ENCODE measurements at regions not wholly inside any gene's neighbourhood (a gene's known extent, or its start where the extent isn't known, plus 50 kb on each side); places are given as distances from the start of the nearest gene placed in this dataset.
"Not testable (repeated sequence)": the region's sequence is repeated elsewhere in the genome, so short reads cannot be mapped to it uniquely, and the experiment has no call there.

DNA sequence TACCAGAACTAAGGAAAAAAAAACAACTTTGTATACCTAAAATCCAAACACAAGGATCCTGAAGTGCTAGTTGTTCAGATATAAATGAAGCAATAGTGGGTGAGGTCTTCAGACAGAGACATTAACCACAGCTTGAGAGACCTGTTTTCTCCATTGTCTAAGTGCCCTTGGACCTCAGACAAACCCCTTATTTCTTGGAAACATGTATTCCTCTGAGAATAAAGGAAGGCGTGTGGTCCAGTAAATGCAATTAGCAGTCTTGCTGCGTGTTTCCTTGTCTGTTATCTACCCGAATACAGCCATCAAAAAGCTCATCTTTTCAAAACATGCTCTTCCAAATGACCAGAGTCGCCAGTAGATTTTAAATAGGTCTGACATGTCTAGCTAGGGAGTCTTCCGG is 291.1 kb upstream of the NFIA start:
- Histone ChIP-seq H4K20me1 (ENCODE audit: insufficient read depth, low read length) (no peaks in the 10 kb centered on the region), H3K36me3 (replicated peaks; ENCODE audit: low read depth, low read length) (no peaks in the 10 kb centered on the region), H3K27ac (ENCODE audit: low read length) (no peak overlapping the region), H3K9me3 (ENCODE audit: insufficient read depth, low read length) (no peaks in the 10 kb centered on the region), H2AFZ (ENCODE audit: low read depth, low read length) (no peak overlapping the region), H3K4me2 (ENCODE audit: low read length) (no peak overlapping the region), H3K4me1 (ENCODE audit: low read length) (no peaks in the 10 kb centered on the region), H3K9ac (ENCODE audit: low read length) (no peak overlapping the region), H3K4me3 (ENCODE audit: low read length) (no peak overlapping the region), H3K79me2 (ENCODE audit: low read length) (no peaks in the 10 kb centered on the region), H3K27me3 (ENCODE audit: low read depth, low read length) (no peaks in the 10 kb centered on the region)
- TF ChIP-seq, protein P1, sequence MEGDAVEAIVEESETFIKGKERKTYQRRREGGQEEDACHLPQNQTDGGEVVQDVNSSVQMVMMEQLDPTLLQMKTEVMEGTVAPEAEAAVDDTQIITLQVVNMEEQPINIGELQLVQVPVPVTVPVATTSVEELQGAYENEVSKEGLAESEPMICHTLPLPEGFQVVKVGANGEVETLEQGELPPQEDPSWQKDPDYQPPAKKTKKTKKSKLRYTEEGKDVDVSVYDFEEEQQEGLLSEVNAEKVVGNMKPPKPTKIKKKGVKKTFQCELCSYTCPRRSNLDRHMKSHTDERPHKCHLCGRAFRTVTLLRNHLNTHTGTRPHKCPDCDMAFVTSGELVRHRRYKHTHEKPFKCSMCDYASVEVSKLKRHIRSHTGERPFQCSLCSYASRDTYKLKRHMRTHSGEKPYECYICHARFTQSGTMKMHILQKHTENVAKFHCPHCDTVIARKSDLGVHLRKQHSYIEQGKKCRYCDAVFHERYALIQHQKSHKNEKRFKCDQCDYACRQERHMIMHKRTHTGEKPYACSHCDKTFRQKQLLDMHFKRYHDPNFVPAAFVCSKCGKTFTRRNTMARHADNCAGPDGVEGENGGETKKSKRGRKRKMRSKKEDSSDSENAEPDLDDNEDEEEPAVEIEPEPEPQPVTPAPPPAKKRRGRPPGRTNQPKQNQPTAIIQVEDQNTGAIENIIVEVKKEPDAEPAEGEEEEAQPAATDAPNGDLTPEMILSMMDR (IDR thresholded peaks at IDR 0.05; ENCODE audit: low read depth, low read length) = no peak
- TF ChIP-seq EZH2phosphoT487 (IDR thresholded peaks at IDR 0.05; ENCODE audit: low read depth) = no peak

DNA sequence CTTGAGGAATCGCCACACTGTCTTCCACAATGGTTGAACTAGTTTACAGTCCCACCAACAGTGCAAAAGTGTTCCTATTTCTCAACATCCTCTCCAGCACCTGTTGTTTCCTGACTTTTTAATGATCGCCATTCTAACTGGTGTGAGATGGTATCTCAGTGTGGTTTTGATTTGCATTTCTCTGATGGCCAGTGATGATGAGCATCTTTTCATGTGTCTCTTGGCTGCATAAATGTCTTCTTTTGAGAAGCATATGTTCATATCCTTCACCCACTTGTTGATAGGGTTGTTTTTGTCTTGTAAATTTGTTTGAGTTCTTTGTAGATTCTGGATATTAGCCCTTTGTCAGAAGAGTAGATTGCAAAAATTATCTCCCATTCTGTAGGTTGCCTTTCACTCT is 309.3 kb upstream of the NFIA start:
- not testable (repeated sequence) for H4K20me1 ChIP-seq (ENCODE audit: insufficient read depth, low read length); H3K27me3 ChIP-seq (ENCODE audit: low read depth, low read length); H3K9ac ChIP-seq (ENCODE audit: low read length); H3K79me2 ChIP-seq (ENCODE audit: low read length); H3K4me3 ChIP-seq (ENCODE audit: low read length); H2AFZ ChIP-seq (ENCODE audit: low read depth, low read length); H3K4me1 ChIP-seq (ENCODE audit: low read length); H3K27ac ChIP-seq (ENCODE audit: low read length); H3K36me3 ChIP-seq (replicated peaks; ENCODE audit: low read depth, low read length); H3K4me2 ChIP-seq (ENCODE audit: low read length); H3K9me3 ChIP-seq (ENCODE audit: insufficient read depth, low read length)

GRCh38 chr1:60769082-60769481 is 313.3 kb upstream of the NFIA start:
- TF ChIP-seq, protein P1 (IDR thresholded peaks at IDR 0.05; ENCODE audit: low read depth, low read length) = no peak
- Histone ChIP-seq H3K27ac (ENCODE audit: low read length) (no peak overlapping the region), H3K79me2 (ENCODE audit: low read length) (no peaks in the 10 kb centered on the region), H4K20me1 (ENCODE audit: insufficient read depth, low read length) (no peaks in the 10 kb centered on the region), H2AFZ (ENCODE audit: low read depth, low read length) (no peak overlapping the region), H3K9me3 (ENCODE audit: insufficient read depth, low read length) (no peaks in the 10 kb centered on the region), H3K9ac (ENCODE audit: low read length) (no peak overlapping the region), H3K4me2 (ENCODE audit: low read length) (no peak overlapping the region), H3K36me3 (replicated peaks; ENCODE audit: low read depth, low read length) (no peaks in the 10 kb centered on the region), H3K4me1 (ENCODE audit: low read length) (no peaks in the 10 kb centered on the region), H3K4me3 (ENCODE audit: low read length) (no peak overlapping the region), H3K27me3 (ENCODE audit: low read depth, low read length) (no peaks in the 10 kb centered on the region)

- H2AFZ ChIP-seq (ENCODE audit: low read depth, low read length) = no peak overlapping the region
- no peak overlapping the region for H3K9ac ChIP-seq (ENCODE audit: low read length)
- H3K4me3 ChIP-seq (ENCODE audit: low read length) = no peak overlapping the region
- no peaks in the 10 kb centered on the region for H3K36me3 ChIP-seq (replicated peaks; ENCODE audit: low read depth, low read length)
- H4K20me1 ChIP-seq (ENCODE audit: insufficient read depth, low read length) = no peaks in the 10 kb centered on the region
- H3K4me2 ChIP-seq (ENCODE audit: low read length) = no peak overlapping the region
- H3K79me2 ChIP-seq (ENCODE audit: low read length) = no peaks in the 10 kb centered on the region
- no peaks in the 10 kb centered on the region for H3K4me1 ChIP-seq (ENCODE audit: low read length)
- H3K27me3 ChIP-seq (ENCODE audit: low read depth, low read length) = no peaks in the 10 kb centered on the region
- no peak overlapping the region for H3K27ac ChIP-seq (ENCODE audit: low read length)
- H3K9me3 ChIP-seq (ENCODE audit: insufficient read depth, low read length) = no peaks in the 10 kb centered on the region
- TF ChIP-seq, protein P1 (IDR thresholded peaks at IDR 0.05; ENCODE audit: low read depth, low read length) = peak; percentile 67
- TF ChIP-seq EZH2phosphoT487 (IDR thresholded peaks at IDR 0.05; ENCODE audit: low read depth) = no peak
Measured at GRCh38 chr1:60765204-60765603, 317.2 kb upstream of the NFIA start.

GRCh38 chr1:60764489-60764888 is 317.9 kb upstream of the NFIA start:
- H3K4me3 ChIP-seq (ENCODE audit: low read length) = no peak overlapping the region
- no peaks in the 10 kb centered on the region for H4K20me1 ChIP-seq (ENCODE audit: insufficient read depth, low read length)
- H3K9ac ChIP-seq (ENCODE audit: low read length) = no peak overlapping the region
- no peaks in the 10 kb centered on the region for H3K27me3 ChIP-seq (ENCODE audit: low read depth, low read length)
- TF ChIP-seq EZH2phosphoT487 (IDR thresholded peaks at IDR 0.05; ENCODE audit: low read depth) = no peak
- TF ChIP-seq, protein P1 (IDR thresholded peaks at IDR 0.05; ENCODE audit: low read depth, low read length) = no peak
- no peaks in the 10 kb centered on the region for H3K36me3 ChIP-seq (replicated peaks; ENCODE audit: low read depth, low read length)
- no peaks in the 10 kb centered on the region for H3K4me1 ChIP-seq (ENCODE audit: low read length)
- H2AFZ ChIP-seq (ENCODE audit: low read depth, low read length) = no peak overlapping the region
- no peaks in the 10 kb centered on the region for H3K9me3 ChIP-seq (ENCODE audit: insufficient read depth, low read length)
- no peak overlapping the region for H3K4me2 ChIP-seq (ENCODE audit: low read length)
- H3K27ac ChIP-seq (ENCODE audit: low read length) = no peak overlapping the region
- no peaks in the 10 kb centered on the region for H3K79me2 ChIP-seq (ENCODE audit: low read length)

All from OCI-LY3 (cell line).